ENCODE measurements at regions not wholly inside any gene's neighbourhood (a gene's known extent, or its start where the extent isn't known, plus 50 kb on each side); places are given as distances from the start of the nearest gene placed in this dataset.

- CTCF ChIA-PET: no interaction called here
- WGBS (ENCODE audit: insufficient coverage): 67% methylated on average over 7 of the region's 8 CpGs
- H3K4me3 ChIP-seq (ENCODE audit: control extremely low read depth in 1 of 5, extremely low read depth in 1 of 5, insufficient read depth in 1 of 5, low read depth in 2 of 5, low read length in 4 of 5): no peak overlapping the region
- no peaks in the 10 kb centered on the region for H4K20me1 ChIP-seq (ENCODE audit: control insufficient read depth, insufficient read depth, low read length, poor library complexity, severe bottlenecking)
- no peaks in the 10 kb centered on the region for H3K4me1 ChIP-seq (ENCODE audit: control insufficient read depth in 2 of 2, insufficient read depth in 2 of 2, low read length in 2 of 2)
- intact Hi-C loops (cut with micrococcal nuclease): no loop called here
- H3K27ac ChIP-seq (ENCODE audit: low read length in 2 of 2): no peak overlapping the region
- no peak for TF ChIP-seq EZH2 (IDR thresholded peaks at IDR 0.05; ENCODE audit: borderline replicate concordance, insufficient read depth, low read depth, low read length, poor library complexity, severe bottlenecking)
- no peak for TF ChIP-seq CTCF (IDR thresholded peaks at IDR 0.05)
- no peaks in the 10 kb centered on the region for H3K9me3 ChIP-seq (ENCODE audit: control extremely low read depth in 1 of 3, control insufficient read depth in 2 of 3, insufficient read depth in 1 of 3, low read length in 2 of 3)
- Mint-ChIP-seq H3K4me1 (no peaks in the 10 kb centered on the region), H3K27ac (no peak overlapping the region), H3K4me3 (no peak overlapping the region), H3K27me3 (no peaks in the 10 kb centered on the region), H3K9me3 (ENCODE audit: insufficient read depth) (no peaks in the 10 kb centered on the region)
- DNase-seq (no peak), ATAC-seq (ENCODE audit: low read depth) (no peak)
- no peaks in the 10 kb centered on the region for H3K27me3 ChIP-seq (replicated peaks in 1 of 4; ENCODE audit: control extremely low read depth in 1 of 4, control insufficient read depth in 3 of 4, insufficient read depth in 4 of 4, low read length in 3 of 4)
- H3K79me2 ChIP-seq (ENCODE audit: control insufficient read depth, insufficient read depth, low read length): no peaks in the 10 kb centered on the region
- no peak overlapping the region for H2AFZ ChIP-seq (ENCODE audit: insufficient read depth, low read depth, low read length, poor library complexity, severe bottlenecking)
- no peak overlapping the region for H3K4me2 ChIP-seq (replicated peaks; ENCODE audit: low read depth, low read length, poor library complexity, severe bottlenecking)
- POLR2A ChIA-PET: no interaction called here
- no peak overlapping the region for H3K9ac ChIP-seq (ENCODE audit: low read length)
- H3K36me3 ChIP-seq (replicated peaks in 1 of 2; ENCODE audit: control extremely low read depth in 1 of 2, control insufficient read depth in 1 of 2, extremely low read depth in 1 of 2, insufficient read depth in 2 of 2, low read length in 1 of 2): no peaks in the 10 kb centered on the region
These were observed 342.3 kb downstream of the TMEM114 start for GRCh38 chr16:8247993-8248392.

GRCh38 chr16:8243981-8244380, 346.3 kb downstream of the TMEM114 start:
- no peaks in the 10 kb centered on the region for H3K4me1 ChIP-seq (ENCODE audit: control insufficient read depth in 2 of 2, insufficient read depth in 2 of 2, low read length in 2 of 2)
- ATAC-seq (ENCODE audit: low read depth) (no peak), DNase-seq (no peak)
- no peaks in the 10 kb centered on the region for H3K36me3 ChIP-seq (replicated peaks in 1 of 2; ENCODE audit: control extremely low read depth in 1 of 2, control insufficient read depth in 1 of 2, extremely low read depth in 1 of 2, insufficient read depth in 2 of 2, low read length in 1 of 2)
- CTCF ChIA-PET: no interaction called here
- H2AFZ ChIP-seq (ENCODE audit: insufficient read depth, low read depth, low read length, poor library complexity, severe bottlenecking): no peak overlapping the region
- no peaks in the 10 kb centered on the region for H4K20me1 ChIP-seq (ENCODE audit: control insufficient read depth, insufficient read depth, low read length, poor library complexity, severe bottlenecking)
- WGBS (ENCODE audit: insufficient coverage): 62% methylated on average over 3 of the region's 4 CpGs
- H3K9ac ChIP-seq (ENCODE audit: low read length): no peak overlapping the region
- no peaks in the 10 kb centered on the region for H3K27me3 ChIP-seq (replicated peaks in 1 of 4; ENCODE audit: control extremely low read depth in 1 of 4, control insufficient read depth in 3 of 4, insufficient read depth in 4 of 4, low read length in 3 of 4)
- intact Hi-C loops (cut with micrococcal nuclease): no loop called here
- POLR2A ChIA-PET: no interaction called here
- Mint-ChIP-seq H3K27me3 (no peaks in the 10 kb centered on the region), H3K9me3 (ENCODE audit: insufficient read depth) (no peaks in the 10 kb centered on the region), H3K4me1 (no peaks in the 10 kb centered on the region), H3K27ac (no peak overlapping the region), H3K4me3 (no peak overlapping the region)
- no peaks in the 10 kb centered on the region for H3K79me2 ChIP-seq (ENCODE audit: control insufficient read depth, insufficient read depth, low read length)
- H3K4me3 ChIP-seq (ENCODE audit: control extremely low read depth in 1 of 5, extremely low read depth in 1 of 5, insufficient read depth in 1 of 5, low read depth in 2 of 5, low read length in 4 of 5): no peak overlapping the region
- TF ChIP-seq CTCF (IDR thresholded peaks at IDR 0.05): no peak
- TF ChIP-seq EZH2 (IDR thresholded peaks at IDR 0.05; ENCODE audit: borderline replicate concordance, insufficient read depth, low read depth, low read length, poor library complexity, severe bottlenecking): no peak
- H3K4me2 ChIP-seq (replicated peaks; ENCODE audit: low read depth, low read length, poor library complexity, severe bottlenecking): no peak overlapping the region
- no peaks in the 10 kb centered on the region for H3K9me3 ChIP-seq (ENCODE audit: control extremely low read depth in 1 of 3, control insufficient read depth in 2 of 3, insufficient read depth in 1 of 3, low read length in 2 of 3)
- no peak overlapping the region for H3K27ac ChIP-seq (ENCODE audit: low read length in 2 of 2)
